GM12878 (cell line): ENCODE measurements at regions not wholly inside any gene's neighbourhood (a gene's known extent, or its start where the extent isn't known, plus 50 kb on each side); places are given as distances from the start of the nearest gene placed in this dataset.
"Not testable (repeated sequence)": the region's sequence is repeated elsewhere in the genome, so short reads cannot be mapped to it uniquely, and the experiment has no call there.

Source experiments
- ATAC-seq: fragments of 200-7000 bp; cut with Tn5 transposase; 3 replicates; pipeline ENCODE4 v1.9.1; 2020; ENCODE audit warnings: mild to moderate bottlenecking, moderate library complexity
- BruUV-seq: library from RNA; stranded (reverse); fragments of 400-500 nt; replicated peaks from 2 replicates; lab custom pipeline; 2021; lab: Mats Ljungman, UMichigan
- CTCF ChIA-PET: fragments of 300-600 bp; sonication (Branson Sonifier 250); formaldehyde crosslinking; extraction: SDS; loops from one replicate; lab custom pipeline; 2021; ENCODE audit warnings: inconsistent platforms; lab: Yijun Ruan, JAX
- POLR2A ChIA-PET: fragments of 350-600 bp; formaldehyde crosslinking; extraction: SDS; loops from one replicate; lab custom pipeline; 2021; ENCODE audit warnings: inconsistent platforms; lab: Charles Lee
- RAD21 ChIA-PET: fragments of 300-600 bp; sonication (Branson Sonifier 250); formaldehyde crosslinking; loops from one replicate; lab custom pipeline; 2023; ENCODE audit warnings: antibody characterized with exemption; ENCODE audit not compliant: unreplicated experiment; lab: Charles Lee
- SMC1A ChIA-PET: fragments of 300-600 bp; sonication (Branson Sonifier 250); formaldehyde crosslinking; loops from one replicate; lab custom pipeline; 2023; ENCODE audit not compliant: unreplicated experiment, uncharacterized antibody; lab: Charles Lee
- DNase-seq: peaks from one replicate; pipeline ENCODE4 v3.0.0-alpha.2; 2011; ENCODE audit warnings: low read depth, low spot score
- FAIRE-seq: peaks from 3 replicates; lab custom pipeline; 2011; peaks lifted over from hg19 to GRCh38; lab: Jason Lieb, UNC
- H2AFZ ChIP-seq: 2 replicates; pipeline ENCODE4 v1.6.0; 2011; ENCODE audit warnings: low read depth, low read length, control low read depth; ENCODE audit not compliant: control insufficient read depth
- H3K27ac ChIP-seq: 2 replicates; pipeline ENCODE4 v1.5.1; 2011; ENCODE audit warnings: control low read depth; ENCODE audit not compliant: control insufficient read depth, insufficient read depth
- H3K27me3 ChIP-seq, 2 experiments: replicated peaks in 1 of 2; 2 replicates each; pipeline versions ENCODE4 v1.6.0 to v1.6.1; 2011; ENCODE audit warnings: low read length in 1 of 2; ENCODE audit not compliant: control insufficient read depth in 2 of 2, insufficient read depth in 2 of 2
- H3K36me3 ChIP-seq, 2 experiments: 2 replicates each; pipeline ENCODE4 v1.5.1; 2011; ENCODE audit warnings: low read length in 1 of 2; ENCODE audit not compliant: control insufficient read depth in 2 of 2, insufficient read depth in 2 of 2
- H3K4me1 ChIP-seq: 2 replicates; pipeline ENCODE4 v1.6.1; 2011; ENCODE audit warnings: mild to moderate bottlenecking, low read length, moderate library complexity, mixed read lengths; ENCODE audit not compliant: control insufficient read depth, insufficient read depth
- H3K4me2 ChIP-seq: 2 replicates; pipeline ENCODE4 v1.6.0; 2011; ENCODE audit warnings: control low read depth; ENCODE audit not compliant: control insufficient read depth, insufficient read depth
- H3K4me3 ChIP-seq: fragments of 200-600 bp; sonication (generic); 2 replicates; pipeline ENCODE4 v1.5.1; 2016
- H3K79me2 ChIP-seq: 2 replicates; pipeline ENCODE4 v1.6.0; 2011; ENCODE audit warnings: low read length; ENCODE audit not compliant: control insufficient read depth, insufficient read depth
- H3K9ac ChIP-seq: 2 replicates; pipeline ENCODE4 v1.8.0; 2011; ENCODE audit warnings: low read length, control low read depth, mixed read lengths; ENCODE audit not compliant: control insufficient read depth, insufficient read depth
- H3K9me3 ChIP-seq: replicated peaks from 3 replicates; pipeline ENCODE4 v1.5.1; 2011; ENCODE audit warnings: mild to moderate bottlenecking, low read length; ENCODE audit not compliant: control insufficient read depth, insufficient read depth
- H4K20me1 ChIP-seq: 2 replicates; pipeline ENCODE4 v1.6.0; 2011; ENCODE audit not compliant: control insufficient read depth, insufficient read depth
- ETV6 ChIP-seq, 2 experiments: fragments of 450-650 bp in 1 of 2; IDR thresholded peaks in 1 of 2; conservative IDR thresholded peaks in 1 of 2; 2 replicates each; pipeline ENCODE4 v1.6.1; 2014; ENCODE audit warnings: antibody characterized with exemption in 1 of 2, borderline replicate concordance in 1 of 2, low read depth in 1 of 2, mild to moderate bottlenecking in 1 of 2, moderate library complexity in 1 of 2
- POLR2AphosphoS5 ChIP-seq: IDR thresholded peaks from 2 replicates; pipeline ENCODE4 v1.6.1; 2011; ENCODE audit warnings: mild to moderate bottlenecking, low read length, inconsistent platforms
- WGBS: methylation state at CpG from one replicate; pipeline ENCODE4 v1.1.6; 2016; ENCODE audit warnings: low lambda C conversion rate; ENCODE audit not compliant: insufficient replicate concordance, insufficient coverage; ENCODE audit errors: missing lambda C conversion rate; 5-methylcytosine and 5-hydroxymethylcytosine counted together
- in situ Hi-C: fragments of 300-500 bp; cut with MboI; formaldehyde crosslinking; loops from 9 replicates; pipeline ENCODE4 v1.14.3; 2018; ENCODE audit warnings: mixed read lengths
- intact Hi-C: fragments of 100-400 bp; cut with micrococcal nuclease; formaldehyde crosslinking; loops from one replicate; pipeline ENCODE4 v1.14.2; 2022; ENCODE audit not compliant: unreplicated experiment

- no peak overlapping the region for H3K9ac ChIP-seq
- no peak overlapping the region for H3K4me2 ChIP-seq
- no peak overlapping the region for H3K27ac ChIP-seq
- 7% methylated on average over 4 of the region's 4 CpGs for WGBS
- no peak for ATAC-seq
- H3K4me1 ChIP-seq: no peaks in the 10 kb centered on the region
- ChIA-PET RAD21 (no interaction called here), POLR2A (no interaction called here), CTCF (no interaction called here), SMC1A (interaction anchor here (0.8 kb wide), 1 partner anchor 38 kb away, joined by 4 read pairs; no protein-coding TSS in a partner anchor)
- no peaks in the 10 kb centered on the region for H4K20me1 ChIP-seq
- TF ChIP-seq ETV6 (conservative IDR thresholded peaks at IDR 0.05 in 1 of 2, IDR thresholded peaks at IDR 0.05 in 1 of 2; ENCODE audit: borderline replicate concordance in 1 of 2, low read depth in 1 of 2): no peak
- TF ChIP-seq POLR2AphosphoS5: no peak
- no peak overlapping the region for H2AFZ ChIP-seq
- no peaks in the 10 kb centered on the region for H3K9me3 ChIP-seq
- H3K27me3 ChIP-seq: no peaks in the 10 kb centered on the region
- intact Hi-C loops (no loop called here), in situ Hi-C loops (no loop called here)
- H3K36me3 ChIP-seq: no peaks in the 10 kb centered on the region
- no peak for DNase-seq
- BruUV-seq: no TSS peak
- no peak for FAIRE-seq
- no peak overlapping the region for H3K4me3 ChIP-seq
- no peaks in the 10 kb centered on the region for H3K79me2 ChIP-seq
Measured at GRCh38 chr6:147453361-147453760, 55.1 kb upstream of the SAMD5 start.

- H3K79me2 ChIP-seq, BruUV-seq, H3K27ac ChIP-seq, POLR2A ChIA-PET, H3K36me3 ChIP-seq, in situ Hi-C loops, H3K4me3 ChIP-seq, H4K20me1 ChIP-seq, H3K4me1 ChIP-seq, CTCF ChIA-PET, H3K27me3 ChIP-seq, RAD21 ChIA-PET, FAIRE-seq, H3K4me2 ChIP-seq, DNase-seq, ATAC-seq, SMC1A ChIA-PET, intact Hi-C loops, H2AFZ ChIP-seq, H3K9me3 ChIP-seq, H3K9ac ChIP-seq: not testable (repeated sequence)
- 74% methylated on average over 2 of the region's 2 CpGs for WGBS
Measured at GRCh38 chr6:147454862-147455261, 53.6 kb upstream of the SAMD5 start.
